Prostate gland (tissue), 2 donors: ENCODE measurements at regions not wholly inside any gene's neighbourhood (a gene's known extent, or its start where the extent isn't known, plus 50 kb on each side); places are given as distances from the start of the nearest gene placed in this dataset.
"Not testable (repeated sequence)": the region's sequence is repeated elsewhere in the genome, so short reads cannot be mapped to it uniquely, and the experiment has no call there.

Experiments
- CTCF ChIP-seq, 4 experiments: fragments of 200-600 bp in 2 of 4; fragments of 450-650 bp in 2 of 4; sonication (generic) in 2 of 4; IDR thresholded peaks; 1 replicate in 3 of 4; 2 replicates in 1 of 4; pipeline ENCODE4 v1.5.1; 2016 to 2019; ENCODE audit warnings: antibody characterized with exemption in 4 of 4, mild to moderate bottlenecking in 2 of 4, moderate library complexity in 2 of 4
- POLR2A ChIP-seq: fragments of 450-650 bp; IDR thresholded peaks from one replicate; pipeline ENCODE4 v1.6.1; 2016; ENCODE audit warnings: antibody characterized with exemption, mild to moderate bottlenecking
- POLR2AphosphoS5 ChIP-seq: sonication (generic); formaldehyde crosslinking; IDR thresholded peaks from one replicate; pipeline ENCODE4 v1.6.1; 2017; ENCODE audit warnings: antibody characterized with exemption

DNA sequence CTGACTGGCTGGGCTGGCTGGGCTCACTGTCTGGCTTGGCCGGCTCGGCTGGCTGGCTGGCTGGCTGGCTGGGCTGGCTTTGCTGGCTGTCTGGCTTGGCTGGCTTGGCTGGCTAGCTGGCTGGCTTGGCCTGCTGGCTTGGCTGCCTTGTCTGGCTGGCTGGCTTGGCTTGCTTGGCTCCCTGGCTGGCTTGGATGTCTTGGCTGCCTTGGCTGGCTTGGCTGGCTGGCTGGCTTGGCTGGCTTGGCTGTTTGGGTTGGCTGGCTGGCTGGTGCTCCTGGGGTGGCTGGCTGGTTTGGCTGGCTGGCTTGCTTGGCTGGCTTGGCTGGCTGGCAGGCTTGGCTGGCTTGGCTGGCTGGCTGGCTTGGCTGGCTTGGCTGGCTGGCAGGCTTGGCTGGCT, 2836.9 kb downstream of the RPIA start:
- not testable (repeated sequence) for TF ChIP-seq CTCF (IDR thresholded peaks at IDR 0.05); POLR2AphosphoS5; POLR2A
